H1 (cell line): ENCODE measurements at regions not wholly inside any gene's neighbourhood (a gene's known extent, or its start where the extent isn't known, plus 50 kb on each side); places are given as distances from the start of the nearest gene placed in this dataset.
A peak's percentile ranks its signal among the peaks of the same experiment; 100 is the strongest.

ENCODE experiments used
- CTCF ChIA-PET: fragments of 300-600 bp; sonication (Branson Sonifier 250); formaldehyde crosslinking; loops from one replicate; lab custom pipeline; 2021; ENCODE audit not compliant: partially characterized antibody; lab: Charles Lee
- POLR2A ChIA-PET: fragments of 300-600 bp; sonication (Branson Sonifier 250); formaldehyde crosslinking; loops from one replicate; lab custom pipeline; 2021; ENCODE audit warnings: inconsistent platforms; ENCODE audit not compliant: partially characterized antibody; lab: Charles Lee
- DNase-seq, 2 experiments: peaks; one replicate each; pipeline versions ENCODE4 v3.0.0 to v3.0.0-alpha.2; 2010 to 2022; ENCODE audit warnings: low spot score in 2 of 2, low read depth in 1 of 2, mixed read lengths in 1 of 2
- FAIRE-seq: peaks from 2 replicates; lab custom pipeline; 2011; peaks lifted over from hg19 to GRCh38; lab: Jason Lieb, UNC
- H2AFZ ChIP-seq: 2 replicates; pipeline ENCODE4 v1.8.1; 2012; ENCODE audit warnings: low read length, inconsistent platforms
- H2AK5ac ChIP-seq: 2 replicates; pipeline ENCODE4 v1.6.1; 2013; ENCODE audit warnings: low read depth, low read length
- H2BK120ac ChIP-seq: replicated peaks from 2 replicates; pipeline ENCODE3; 2013; ENCODE audit warnings: low read depth, low read length, inconsistent platforms
- H2BK12ac ChIP-seq: 2 replicates; pipeline ENCODE4 v1.6.1; 2013; ENCODE audit warnings: low read depth, low read length
- H2BK15ac ChIP-seq: 2 replicates; pipeline ENCODE4 v1.6.1; 2013; ENCODE audit warnings: low read length
- H2BK20ac ChIP-seq: 2 replicates; pipeline ENCODE4 v1.6.1; 2013; ENCODE audit warnings: low read length
- H2BK5ac ChIP-seq: 2 replicates; pipeline ENCODE4 v1.6.1; 2013; ENCODE audit warnings: low read depth, low read length
- H3K14ac ChIP-seq: 2 replicates; pipeline ENCODE4 v1.6.1; 2013; ENCODE audit warnings: inconsistent platforms; ENCODE audit not compliant: insufficient read length
- H3K18ac ChIP-seq: 2 replicates; pipeline ENCODE4 v1.6.1; 2013; ENCODE audit warnings: low read length; ENCODE audit errors: extremely low read depth
- H3K23ac ChIP-seq: 2 replicates; pipeline ENCODE4 v1.6.1; 2013; ENCODE audit warnings: inconsistent platforms; ENCODE audit not compliant: insufficient read length
- H3K23me2 ChIP-seq: 2 replicates; pipeline ENCODE4 v1.6.1; 2013; ENCODE audit warnings: low read depth, low read length
- H3K27ac ChIP-seq: 2 replicates; pipeline ENCODE4 v1.6.1; 2011; ENCODE audit warnings: low read depth, low read length, inconsistent platforms
- H3K27me3 ChIP-seq, 4 experiments: replicated peaks in 1 of 4; 1 replicate in 1 of 4; 2 replicates in 3 of 4; pipeline versions ENCODE4 v1.6.1 to v1.8.1; 2011 to 2013; ENCODE audit warnings: low read length in 3 of 4, mild to moderate bottlenecking in 3 of 4, inconsistent platforms in 2 of 4, mixed read lengths in 2 of 4, moderate library complexity in 1 of 4; ENCODE audit not compliant: control insufficient read depth in 3 of 4, insufficient read depth in 3 of 4; ENCODE audit errors: extremely low read depth in 1 of 4
- H3K36me3 ChIP-seq, 4 experiments: 2 replicates each; pipeline versions ENCODE4 v1.6.1 to v1.8.1; 2011 to 2013; ENCODE audit warnings: mild to moderate bottlenecking in 4 of 4, low read length in 3 of 4, moderate library complexity in 2 of 4, control low read depth in 1 of 4, inconsistent platforms in 1 of 4; ENCODE audit not compliant: insufficient read depth in 4 of 4, control insufficient read depth in 2 of 4
- H3K4ac ChIP-seq: replicated peaks from 2 replicates; pipeline ENCODE3; 2013; ENCODE audit warnings: low read length, low read depth, mixed read lengths, inconsistent platforms; ENCODE audit not compliant: insufficient read length
- H3K4me1 ChIP-seq, 4 experiments: replicated peaks in 1 of 4; 1 replicate in 1 of 4; 2 replicates in 3 of 4; pipeline versions ENCODE4 v1.6.1 to v1.8.1; 2011 to 2013; ENCODE audit warnings: low read length in 3 of 4, inconsistent platforms in 2 of 4, mixed read lengths in 1 of 4; ENCODE audit not compliant: insufficient read depth in 4 of 4, control insufficient read depth in 3 of 4
- H3K4me2 ChIP-seq, 2 experiments: 2 replicates each; pipeline versions ENCODE4 v1.6.1 to v1.8.1; 2011 to 2013; ENCODE audit warnings: low read depth in 2 of 2, low read length in 2 of 2, control low read depth in 1 of 2, inconsistent platforms in 1 of 2, mild to moderate bottlenecking in 1 of 2; ENCODE audit not compliant: insufficient read depth in 1 of 2
- H3K4me3 ChIP-seq, 4 experiments: fragments of 200-600, 300-600 bp in 1 of 4; sonication (generic), shearing (Covaris generic), sonication (Bioruptor Twin) in 1 of 4; 2 replicates each; pipeline versions ENCODE4 v1.5.1 to v1.8.1; 2011 to 2016; ENCODE audit warnings: low read length in 4 of 4, low read depth in 3 of 4, control low read depth in 2 of 4, inconsistent platforms in 2 of 4, mild to moderate bottlenecking in 2 of 4, mixed read lengths in 1 of 4, moderate library complexity in 1 of 4; ENCODE audit not compliant: insufficient read depth in 2 of 4; ENCODE audit errors: extremely low read depth in 1 of 4
- H3K56ac ChIP-seq: replicated peaks from 2 replicates; pipeline ENCODE3; 2013; ENCODE audit warnings: low read depth, mild to moderate bottlenecking, mixed read lengths, low read length, inconsistent platforms; ENCODE audit not compliant: insufficient read length
- H3K79me1 ChIP-seq: 2 replicates; pipeline ENCODE4 v1.6.1; 2013; ENCODE audit warnings: low read depth, low read length, control low read depth
- H3K79me2 ChIP-seq, 2 experiments: 2 replicates each; pipeline versions ENCODE4 v1.6.1 to v1.8.1; 2012 to 2013; ENCODE audit warnings: low read length in 2 of 2, mild to moderate bottlenecking in 2 of 2, inconsistent platforms in 1 of 2; ENCODE audit not compliant: insufficient read depth in 2 of 2, control insufficient read depth in 1 of 2
- H3K9ac ChIP-seq, 4 experiments: replicated peaks in 1 of 4; 1 replicate in 1 of 4; 2 replicates in 3 of 4; pipeline versions ENCODE4 v1.6.1 to v1.8.1; 2011 to 2013; ENCODE audit warnings: low read depth in 3 of 4, low read length in 3 of 4, control low read depth in 2 of 4, mild to moderate bottlenecking in 2 of 4, moderate library complexity in 2 of 4, inconsistent platforms in 1 of 4; ENCODE audit errors: extremely low read depth in 1 of 4
- H3K9me3 ChIP-seq, 2 experiments: 2 replicates each; pipeline versions ENCODE4 v1.6.1 to v1.8.1; 2012 to 2013; ENCODE audit warnings: mild to moderate bottlenecking in 2 of 2, moderate library complexity in 2 of 2, control low read depth in 1 of 2, inconsistent platforms in 1 of 2, low read depth in 1 of 2, low read length in 1 of 2, mixed read lengths in 1 of 2; ENCODE audit not compliant: insufficient read depth in 2 of 2
- H4K20me1 ChIP-seq, 2 experiments: replicated peaks in 1 of 2; 2 replicates each; pipeline versions ENCODE3 to v1.8.1; 2011 to 2013; ENCODE audit warnings: inconsistent platforms in 2 of 2, low read length in 2 of 2, mild to moderate bottlenecking in 1 of 2; ENCODE audit not compliant: insufficient read depth in 2 of 2, control insufficient read depth in 1 of 2
- H4K5ac ChIP-seq: 2 replicates; pipeline ENCODE4 v1.6.1; 2013; ENCODE audit warnings: low read length, low read depth, mixed read lengths, inconsistent platforms; ENCODE audit not compliant: insufficient read length
- H4K8ac ChIP-seq: 2 replicates; pipeline ENCODE4 v1.8.0; 2013; ENCODE audit warnings: mild to moderate bottlenecking, moderate library complexity, low read length, inconsistent platforms; ENCODE audit not compliant: insufficient read depth; ENCODE audit errors: extremely low read depth
- H4K91ac ChIP-seq: replicated peaks from 2 replicates; pipeline ENCODE3; 2013; ENCODE audit warnings: low read length, mixed read lengths, inconsistent platforms; ENCODE audit not compliant: insufficient read length
- BRCA1 ChIP-seq: IDR thresholded peaks from 2 replicates; pipeline ENCODE4 v1.6.1; 2012; ENCODE audit warnings: low read depth, low read length, improper control_type of control experiment
- HDAC2 ChIP-seq, 2 experiments: fragments of 300-600 bp in 1 of 2; sonication (generic) in 1 of 2; IDR thresholded peaks; 2 replicates each; pipeline ENCODE4 v1.6.1; 2011 to 2012; ENCODE audit warnings: low read depth in 2 of 2, low read length in 2 of 2, mild to moderate bottlenecking in 2 of 2, moderate library complexity in 2 of 2, borderline replicate concordance in 1 of 2, inconsistent platforms in 1 of 2
- whole genome bisulfite sequencing, 2 experiments: shearing (Covaris generic) in 1 of 2; methylation state at CpG; one replicate each; pipeline versions ENCODE4 v1.1.6 to v1.1.7; 2013 to 2015; ENCODE audit warnings: low lambda C conversion rate in 2 of 2, mixed read lengths in 2 of 2, inconsistent platforms in 1 of 2, low coverage in 1 of 2, missing lambda C conversion rate in 1 of 2; ENCODE audit not compliant: insufficient replicate concordance in 2 of 2, insufficient coverage in 1 of 2, insufficient read length in 1 of 2; ENCODE audit errors: extremely low coverage in 1 of 2, missing lambda C conversion rate in 1 of 2; 5-methylcytosine and 5-hydroxymethylcytosine counted together

- no peak overlapping the region for H3K9ac ChIP-seq
- no peak overlapping the region for H2AK5ac ChIP-seq
- H2BK5ac ChIP-seq = peak overlapping the region; percentile 53; the same call in 1 of the 2 replicates
- ChIA-PET CTCF (interaction anchor here (4.0 to 4.3 kb wide), 3 partner anchors 11 to 102 kb away, joined by 17 to 26 read pairs (median 21); no protein-coding TSS in a partner anchor), POLR2A (no interaction called here)
- H2AFZ ChIP-seq = no peak overlapping the region
- no peak overlapping the region for H3K23ac ChIP-seq
- no peak overlapping the region for H3K4ac ChIP-seq
- no peak overlapping the region for H4K5ac ChIP-seq
- no peak for DNase-seq
- no peak overlapping the region for H3K4me3 ChIP-seq
- H3K4me1 ChIP-seq = peaks cover 0 to 6% (median 1%) of the 10 kb centered on the region in 4 experiments; a peak in 1 of 7 replicates
- no peak overlapping the region for H3K4me2 ChIP-seq
- H4K8ac ChIP-seq = no peak overlapping the region
- no peaks in the 10 kb centered on the region for H3K27me3 ChIP-seq
- H3K14ac ChIP-seq = no peak overlapping the region
- no peaks in the 10 kb centered on the region for H3K36me3 ChIP-seq
- H3K9me3 ChIP-seq = no peaks in the 10 kb centered on the region
- WGBS, 2 experiments = 100% methylated on average over 2 of the region's 2 CpGs; no CpG with 5 or more reads in 1 of the 2 experiments
- no peak overlapping the region for H3K27ac ChIP-seq
- peak overlapping the region; percentile 81 for H4K91ac ChIP-seq
- H3K18ac ChIP-seq = no peak overlapping the region
- TF ChIP-seq HDAC2 (IDR thresholded peaks at IDR 0.05; ENCODE audit: borderline replicate concordance in 1 of 2, low read depth in 2 of 2, low read length in 2 of 2) (no peak), BRCA1 (no peak)
- no peak overlapping the region for H3K56ac ChIP-seq
- H4K20me1 ChIP-seq = no peaks in the 10 kb centered on the region
- H3K79me2 ChIP-seq = no peaks in the 10 kb centered on the region
- H2BK120ac ChIP-seq = peak overlapping the region; percentile 43
- no peaks in the 10 kb centered on the region for H3K23me2 ChIP-seq
- H2BK12ac ChIP-seq = no peak overlapping the region
- no peak for FAIRE-seq
- H2BK15ac ChIP-seq = no peak overlapping the region
- H2BK20ac ChIP-seq = no peak overlapping the region
- H3K79me1 ChIP-seq = no peaks in the 10 kb centered on the region
Measured at GRCh38 chr4:77342170-77342810, 185.3 kb downstream of the CCNG2 start.
